ENCODE measurements at regions not wholly inside any gene's neighbourhood (a gene's known extent, or its start where the extent isn't known, plus 50 kb on each side); places are given as distances from the start of the nearest gene placed in this dataset.

- Histone ChIP-seq H4K20me1 (replicated peaks; ENCODE audit: control insufficient read depth, insufficient read depth, low read length) (no peaks in the 10 kb centered on the region), H2AFZ (ENCODE audit: low read depth, low read length) (no peak overlapping the region), H3K9me3 (replicated peaks; ENCODE audit: control insufficient read depth, insufficient read depth, low read depth, low read length) (no peaks in the 10 kb centered on the region), H3K4me1 (replicated peaks in 1 of 2; ENCODE audit: control insufficient read depth in 2 of 2, insufficient read depth in 2 of 2, low read length in 2 of 2) (no peaks in the 10 kb centered on the region), H3K27me3 (ENCODE audit: control insufficient read depth in 2 of 2, insufficient read depth in 2 of 2, low read length in 2 of 2) (no peaks in the 10 kb centered on the region; a peak in 1 of 5 replicates), H3K4me3 (no peak overlapping the region), H3K36me3 (ENCODE audit: control insufficient read depth, insufficient read depth, low read length) (no peaks in the 10 kb centered on the region), H3K79me2 (ENCODE audit: control insufficient read depth, insufficient read depth, low read length) (no peaks in the 10 kb centered on the region), H3K4me2 (ENCODE audit: insufficient read depth, low read length) (no peak overlapping the region), H3K27ac (ENCODE audit: extremely low read depth, low read depth, low read length) (no peak overlapping the region), H3K9me1 (ENCODE audit: control insufficient read depth, insufficient read depth, low read length) (no peaks in the 10 kb centered on the region), H3K9ac (ENCODE audit: insufficient read depth in 1 of 2, low read depth in 2 of 2, low read length in 2 of 2) (no peak overlapping the region)
- intact Hi-C loops (cut with micrococcal nuclease) = no loop called here
- 0% methylated on average over 1 of the region's 1 CpG for WGBS (ENCODE audit: insufficient coverage, low coverage, missing lambda C conversion rate)
- no peak for TF ChIP-seq KLF6 (CRISPR knock-in tag; IDR thresholded peaks at IDR 0.05; ENCODE audit: borderline replicate concordance)
- TF ChIP-seq, protein P1, sequence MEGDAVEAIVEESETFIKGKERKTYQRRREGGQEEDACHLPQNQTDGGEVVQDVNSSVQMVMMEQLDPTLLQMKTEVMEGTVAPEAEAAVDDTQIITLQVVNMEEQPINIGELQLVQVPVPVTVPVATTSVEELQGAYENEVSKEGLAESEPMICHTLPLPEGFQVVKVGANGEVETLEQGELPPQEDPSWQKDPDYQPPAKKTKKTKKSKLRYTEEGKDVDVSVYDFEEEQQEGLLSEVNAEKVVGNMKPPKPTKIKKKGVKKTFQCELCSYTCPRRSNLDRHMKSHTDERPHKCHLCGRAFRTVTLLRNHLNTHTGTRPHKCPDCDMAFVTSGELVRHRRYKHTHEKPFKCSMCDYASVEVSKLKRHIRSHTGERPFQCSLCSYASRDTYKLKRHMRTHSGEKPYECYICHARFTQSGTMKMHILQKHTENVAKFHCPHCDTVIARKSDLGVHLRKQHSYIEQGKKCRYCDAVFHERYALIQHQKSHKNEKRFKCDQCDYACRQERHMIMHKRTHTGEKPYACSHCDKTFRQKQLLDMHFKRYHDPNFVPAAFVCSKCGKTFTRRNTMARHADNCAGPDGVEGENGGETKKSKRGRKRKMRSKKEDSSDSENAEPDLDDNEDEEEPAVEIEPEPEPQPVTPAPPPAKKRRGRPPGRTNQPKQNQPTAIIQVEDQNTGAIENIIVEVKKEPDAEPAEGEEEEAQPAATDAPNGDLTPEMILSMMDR (IDR thresholded peaks at IDR 0.05 in 2 of 3, conservative IDR thresholded peaks at IDR 0.05 in 1 of 3; ENCODE audit: insufficient read depth in 2 of 3, low read depth in 1 of 3, low read length in 3 of 3) = peak in 1 of 3 experiments; percentile 16; a peak in 1 of 6 replicates
- TF ChIP-seq, protein P2, sequence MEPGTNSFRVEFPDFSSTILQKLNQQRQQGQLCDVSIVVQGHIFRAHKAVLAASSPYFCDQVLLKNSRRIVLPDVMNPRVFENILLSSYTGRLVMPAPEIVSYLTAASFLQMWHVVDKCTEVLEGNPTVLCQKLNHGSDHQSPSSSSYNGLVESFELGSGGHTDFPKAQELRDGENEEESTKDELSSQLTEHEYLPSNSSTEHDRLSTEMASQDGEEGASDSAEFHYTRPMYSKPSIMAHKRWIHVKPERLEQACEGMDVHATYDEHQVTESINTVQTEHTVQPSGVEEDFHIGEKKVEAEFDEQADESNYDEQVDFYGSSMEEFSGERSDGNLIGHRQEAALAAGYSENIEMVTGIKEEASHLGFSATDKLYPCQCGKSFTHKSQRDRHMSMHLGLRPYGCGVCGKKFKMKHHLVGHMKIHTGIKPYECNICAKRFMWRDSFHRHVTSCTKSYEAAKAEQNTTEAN (CRISPR knock-in tag; IDR thresholded peaks at IDR 0.05) = no peak
- ATAC-seq (no peak), DNase-seq (ENCODE audit: extremely low read depth in 1 of 4, low spot score in 3 of 4) (no peak), FAIRE-seq (no peak)
- in situ Hi-C loops (cut with MboI) = no loop called here
- ChIA-PET CTCF (ENCODE audit: low intra/inter-chr PET ratio) (no interaction called here), POLR2A (no interaction called here)
- no TSS peak for BruUV-seq (replicated peaks)
Observed at GRCh38 chr17:15029469-15029868, 235.7 kb downstream of the PMP22 start.
